IPS-20b (cell line): ENCODE measurements at regions not wholly inside any gene's neighbourhood (a gene's known extent, or its start where the extent isn't known, plus 50 kb on each side); places are given as distances from the start of the nearest gene placed in this dataset.

Experiments
- H3K27ac ChIP-seq: one replicate; pipeline ENCODE4 v1.5.1; 2013; ENCODE audit warnings: low read length
- H3K27me3 ChIP-seq: 2 replicates; pipeline ENCODE4 v1.6.1; 2013; ENCODE audit warnings: mild to moderate bottlenecking, low read length, inconsistent platforms; ENCODE audit not compliant: insufficient read depth
- H3K36me3 ChIP-seq: 2 replicates; pipeline ENCODE4 v1.6.1; 2013; ENCODE audit warnings: low read depth, mild to moderate bottlenecking, inconsistent platforms, low read length, moderate library complexity; ENCODE audit not compliant: insufficient read depth
- H3K4me1 ChIP-seq: 2 replicates; pipeline ENCODE4 v1.6.1; 2013; ENCODE audit warnings: mild to moderate bottlenecking, control low read depth, inconsistent platforms, low read length, moderate library complexity; ENCODE audit not compliant: insufficient read depth
- H3K4me3 ChIP-seq: 2 replicates; pipeline ENCODE4 v1.5.1; 2013; ENCODE audit warnings: mild to moderate bottlenecking, low read length, inconsistent platforms
- H3K9ac ChIP-seq: 2 replicates; pipeline ENCODE4 v1.6.1; 2013; ENCODE audit warnings: low read depth, mild to moderate bottlenecking, inconsistent platforms, low read length, moderate library complexity
- H3K9me3 ChIP-seq: 2 replicates; pipeline ENCODE4 v1.6.1; 2013; ENCODE audit warnings: mild to moderate bottlenecking, low read depth, low read length, inconsistent platforms; ENCODE audit not compliant: insufficient read depth

- Histone ChIP-seq H3K27me3 (no peaks in the 10 kb centered on the region), H3K27ac (no peak overlapping the region), H3K4me3 (no peak overlapping the region), H3K9ac (no peak overlapping the region), H3K36me3 (no peaks in the 10 kb centered on the region), H3K9me3 (no peaks in the 10 kb centered on the region), H3K4me1 (no peaks in the 10 kb centered on the region)
Measured at GRCh38 chr21:34302521-34302920, 61.3 kb upstream of the KCNE2 start.

GRCh38 chr21:34305605-34306604 is 57.9 kb upstream of the KCNE2 start:
- no peaks in the 10 kb centered on the region for H3K4me1 ChIP-seq
- no peak overlapping the region for H3K9ac ChIP-seq
- no peak overlapping the region for H3K4me3 ChIP-seq
- H3K36me3 ChIP-seq: no peaks in the 10 kb centered on the region
- no peak overlapping the region for H3K27ac ChIP-seq
- no peaks in the 10 kb centered on the region for H3K27me3 ChIP-seq
- no peaks in the 10 kb centered on the region for H3K9me3 ChIP-seq

- H3K9me3 ChIP-seq: no peaks in the 10 kb centered on the region
- no peak overlapping the region for H3K9ac ChIP-seq
- no peaks in the 10 kb centered on the region for H3K36me3 ChIP-seq
- H3K4me3 ChIP-seq: no peak overlapping the region
- no peak overlapping the region for H3K27ac ChIP-seq
- no peaks in the 10 kb centered on the region for H3K27me3 ChIP-seq
- H3K4me1 ChIP-seq: no peaks in the 10 kb centered on the region
Measured at GRCh38 chr21:34307991-34308532, 55.7 kb upstream of the KCNE2 start.

GRCh38 chr21:34311561-34312330 is 52.1 kb upstream of the KCNE2 start:
- H3K36me3 ChIP-seq: no peaks in the 10 kb centered on the region
- no peak overlapping the region for H3K27ac ChIP-seq
- H3K27me3 ChIP-seq: no peaks in the 10 kb centered on the region
- no peak overlapping the region for H3K4me3 ChIP-seq
- no peaks in the 10 kb centered on the region for H3K9me3 ChIP-seq
- no peak overlapping the region for H3K9ac ChIP-seq
- no peaks in the 10 kb centered on the region for H3K4me1 ChIP-seq

- H3K27ac ChIP-seq: no peak overlapping the region
- H3K4me1 ChIP-seq: no peaks in the 10 kb centered on the region
- H3K36me3 ChIP-seq: no peaks in the 10 kb centered on the region
- no peaks in the 10 kb centered on the region for H3K9me3 ChIP-seq
- H3K27me3 ChIP-seq: no peaks in the 10 kb centered on the region
- H3K4me3 ChIP-seq: no peak overlapping the region
- H3K9ac ChIP-seq: no peak overlapping the region
Measured at GRCh38 chr21:34313116-34313515, 50.7 kb upstream of the KCNE2 start.
